ENCODE measurements at regions not wholly inside any gene's neighbourhood (a gene's known extent, or its start where the extent isn't known, plus 50 kb on each side); places are given as distances from the start of the nearest gene placed in this dataset.

- TF ChIP-seq, protein P1, sequence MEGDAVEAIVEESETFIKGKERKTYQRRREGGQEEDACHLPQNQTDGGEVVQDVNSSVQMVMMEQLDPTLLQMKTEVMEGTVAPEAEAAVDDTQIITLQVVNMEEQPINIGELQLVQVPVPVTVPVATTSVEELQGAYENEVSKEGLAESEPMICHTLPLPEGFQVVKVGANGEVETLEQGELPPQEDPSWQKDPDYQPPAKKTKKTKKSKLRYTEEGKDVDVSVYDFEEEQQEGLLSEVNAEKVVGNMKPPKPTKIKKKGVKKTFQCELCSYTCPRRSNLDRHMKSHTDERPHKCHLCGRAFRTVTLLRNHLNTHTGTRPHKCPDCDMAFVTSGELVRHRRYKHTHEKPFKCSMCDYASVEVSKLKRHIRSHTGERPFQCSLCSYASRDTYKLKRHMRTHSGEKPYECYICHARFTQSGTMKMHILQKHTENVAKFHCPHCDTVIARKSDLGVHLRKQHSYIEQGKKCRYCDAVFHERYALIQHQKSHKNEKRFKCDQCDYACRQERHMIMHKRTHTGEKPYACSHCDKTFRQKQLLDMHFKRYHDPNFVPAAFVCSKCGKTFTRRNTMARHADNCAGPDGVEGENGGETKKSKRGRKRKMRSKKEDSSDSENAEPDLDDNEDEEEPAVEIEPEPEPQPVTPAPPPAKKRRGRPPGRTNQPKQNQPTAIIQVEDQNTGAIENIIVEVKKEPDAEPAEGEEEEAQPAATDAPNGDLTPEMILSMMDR (conservative IDR thresholded peaks at IDR 0.05; ENCODE audit: low read length), result no peak
- TF ChIP-seq EZH2phosphoT487 (IDR thresholded peaks at IDR 0.05; ENCODE audit: borderline replicate concordance, low read depth, low read length), result no peak
Observed at GRCh38 chr15:87680208-87680607, 576.3 kb downstream of the NTRK3 start.

Measured in OCI-LY7 (cell line).